Vagina (tissue), 2 donors: ENCODE measurements at regions not wholly inside any gene's neighbourhood (a gene's known extent, or its start where the extent isn't known, plus 50 kb on each side); places are given as distances from the start of the nearest gene placed in this dataset.

ENCODE experiments used
- DNase-seq, 2 donors: peaks; one replicate each; pipeline ENCODE4 v3.0.0-alpha.2; 2017; ENCODE audit errors: extremely low spot score in 2 of 2
- H3K27ac ChIP-seq: fragments of 200-600 bp; sonication (generic); one replicate; pipeline ENCODE4 v1.5.1; 2019
- H3K27me3 ChIP-seq: fragments of 200-600 bp; sonication (generic); one replicate; pipeline ENCODE4 v1.5.1; 2019
- H3K36me3 ChIP-seq, 2 donors: fragments of 200-600 bp; sonication (generic); one replicate each; pipeline ENCODE4 v1.5.1; 2017 to 2019
- H3K4me1 ChIP-seq: fragments of 200-600 bp; sonication (generic); one replicate; pipeline ENCODE4 v1.5.1; 2019
- H3K4me3 ChIP-seq, 2 donors: fragments of 200-600 bp; sonication (generic); 1 replicate in 1 of 2; 2 replicates in 1 of 2; pipeline ENCODE4 v1.5.1; 2016 to 2019
- H3K9me3 ChIP-seq: fragments of 200-600 bp; sonication (generic); one replicate; pipeline ENCODE4 v1.5.1; 2019
- POLR2A ChIP-seq, 2 donors: fragments of 450-650 bp; IDR thresholded peaks; one replicate each; pipeline ENCODE4 v1.6.1; 2017; ENCODE audit warnings: antibody characterized with exemption in 2 of 2, mild to moderate bottlenecking in 2 of 2, moderate library complexity in 2 of 2
- POLR2AphosphoS5 ChIP-seq, 2 donors: sonication (generic); formaldehyde crosslinking; IDR thresholded peaks; one replicate each; pipeline ENCODE4 v1.9.0; 2017; ENCODE audit warnings: antibody characterized with exemption in 2 of 2, mild to moderate bottlenecking in 2 of 2, low read depth in 1 of 2; ENCODE audit not compliant: insufficient read depth in 1 of 2
- intact Hi-C: fragments of 100-400 bp; cut with DNase I; formaldehyde crosslinking; loops from one replicate; pipeline ENCODE4 v1.15.1; 2023
- TF ChIP-seq, protein P1 (sequence below), 3 experiments: fragments of 450-650 bp in 2 of 3; fragments of 200-600 bp in 1 of 3; sonication (generic) in 1 of 3; IDR thresholded peaks; one replicate each; pipeline ENCODE4 v1.5.1; 2017 to 2019; ENCODE audit warnings: antibody characterized with exemption in 3 of 3, mild to moderate bottlenecking in 2 of 3, moderate library complexity in 2 of 3

DNA sequence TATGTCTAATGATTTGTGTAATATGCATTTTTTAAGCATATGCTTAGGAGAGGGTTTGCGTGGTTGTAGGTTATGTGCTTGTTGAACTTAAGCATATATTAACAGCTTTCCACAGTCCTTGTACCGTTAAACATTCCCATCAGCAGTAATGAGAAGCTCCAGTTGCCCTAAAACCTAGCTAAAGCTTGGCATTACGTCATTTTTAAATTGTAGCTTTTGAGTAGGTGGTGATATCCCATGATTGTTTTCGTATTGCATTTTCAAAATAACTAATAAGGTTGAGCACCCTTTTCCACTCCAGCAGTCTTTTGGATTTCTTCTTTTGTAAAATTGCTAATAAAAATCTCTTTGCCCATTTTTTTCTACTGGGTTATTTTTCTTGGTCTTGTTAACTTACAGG is 453.1 kb upstream of the GCFC2 start:
- Histone ChIP-seq H3K27ac (no peak overlapping the region), H3K9me3 (no peaks in the 10 kb centered on the region), H3K36me3 (no peaks in the 10 kb centered on the region), H3K4me3 (no peak overlapping the region), H3K4me1 (no peaks in the 10 kb centered on the region), H3K27me3 (no peaks in the 10 kb centered on the region)
- DNase-seq, result no peak
- intact Hi-C loops, result no loop called here
- TF ChIP-seq POLR2A (IDR thresholded peaks at IDR 0.05), result no peak
- TF ChIP-seq, protein P1, sequence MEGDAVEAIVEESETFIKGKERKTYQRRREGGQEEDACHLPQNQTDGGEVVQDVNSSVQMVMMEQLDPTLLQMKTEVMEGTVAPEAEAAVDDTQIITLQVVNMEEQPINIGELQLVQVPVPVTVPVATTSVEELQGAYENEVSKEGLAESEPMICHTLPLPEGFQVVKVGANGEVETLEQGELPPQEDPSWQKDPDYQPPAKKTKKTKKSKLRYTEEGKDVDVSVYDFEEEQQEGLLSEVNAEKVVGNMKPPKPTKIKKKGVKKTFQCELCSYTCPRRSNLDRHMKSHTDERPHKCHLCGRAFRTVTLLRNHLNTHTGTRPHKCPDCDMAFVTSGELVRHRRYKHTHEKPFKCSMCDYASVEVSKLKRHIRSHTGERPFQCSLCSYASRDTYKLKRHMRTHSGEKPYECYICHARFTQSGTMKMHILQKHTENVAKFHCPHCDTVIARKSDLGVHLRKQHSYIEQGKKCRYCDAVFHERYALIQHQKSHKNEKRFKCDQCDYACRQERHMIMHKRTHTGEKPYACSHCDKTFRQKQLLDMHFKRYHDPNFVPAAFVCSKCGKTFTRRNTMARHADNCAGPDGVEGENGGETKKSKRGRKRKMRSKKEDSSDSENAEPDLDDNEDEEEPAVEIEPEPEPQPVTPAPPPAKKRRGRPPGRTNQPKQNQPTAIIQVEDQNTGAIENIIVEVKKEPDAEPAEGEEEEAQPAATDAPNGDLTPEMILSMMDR (IDR thresholded peaks at IDR 0.05), result no peak
- no peak for TF ChIP-seq POLR2AphosphoS5 (IDR thresholded peaks at IDR 0.05; ENCODE audit: insufficient read depth in 1 of 2, low read depth in 1 of 2)

DNA sequence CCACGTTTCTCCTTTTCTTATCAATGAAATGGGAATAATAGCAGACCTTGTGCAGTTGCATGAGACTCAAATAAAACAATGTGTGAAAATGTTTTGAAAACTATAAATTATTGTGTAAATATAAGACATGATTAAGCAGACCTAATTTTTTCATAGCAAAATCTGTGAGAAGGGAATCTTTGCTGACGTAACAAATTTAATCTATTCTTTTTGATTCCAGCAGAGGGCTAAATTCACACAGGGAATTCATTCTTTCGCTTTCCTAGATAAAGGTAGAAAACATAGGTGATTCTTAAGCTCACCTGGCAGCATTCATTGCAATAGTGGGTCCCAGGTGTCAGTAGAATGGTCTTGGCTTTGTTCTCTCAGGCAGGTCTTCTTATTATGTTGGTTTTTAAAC is 450.0 kb upstream of the GCFC2 start:
- Histone ChIP-seq H3K4me3 (no peak overlapping the region), H3K27ac (no peak overlapping the region), H3K27me3 (no peaks in the 10 kb centered on the region), H3K36me3 (no peaks in the 10 kb centered on the region), H3K4me1 (no peaks in the 10 kb centered on the region), H3K9me3 (no peaks in the 10 kb centered on the region)
- TF ChIP-seq, protein P1 (IDR thresholded peaks at IDR 0.05), result no peak
- TF ChIP-seq POLR2AphosphoS5 (IDR thresholded peaks at IDR 0.05; ENCODE audit: insufficient read depth in 1 of 2, low read depth in 1 of 2) (no peak), POLR2A (IDR thresholded peaks at IDR 0.05) (no peak)
- DNase-seq, result no peak
- intact Hi-C loops, result no loop called here

DNA sequence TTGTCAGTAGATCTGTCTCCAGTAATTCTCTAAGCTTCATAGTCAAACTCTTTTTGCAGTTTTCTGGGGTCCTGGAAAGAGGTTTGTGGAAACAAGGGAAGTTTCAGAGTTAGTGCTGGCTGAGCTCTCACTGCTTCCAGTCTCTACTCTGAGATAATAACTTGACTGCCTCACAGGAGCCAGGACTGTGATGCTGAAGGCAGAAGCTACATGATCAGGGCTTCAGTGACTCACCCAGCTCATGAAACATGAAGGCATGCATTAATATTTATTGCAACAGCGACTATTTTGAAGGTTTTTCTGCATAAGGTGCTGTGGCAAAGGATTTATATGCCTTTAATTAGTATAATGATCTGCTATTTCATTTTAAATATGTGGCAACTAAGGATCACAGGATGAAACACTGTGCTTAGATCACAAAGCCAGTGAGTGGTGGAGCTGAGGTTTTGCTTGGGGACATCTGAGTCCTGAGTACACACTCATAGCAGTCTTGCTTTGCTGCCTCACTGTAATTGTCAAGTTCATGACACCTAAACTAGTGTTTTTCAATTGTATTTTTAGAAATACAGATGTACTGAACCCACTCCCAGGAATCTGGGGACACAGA is 448.4 kb upstream of the GCFC2 start:
- no peaks in the 10 kb centered on the region for H3K9me3 ChIP-seq
- no peaks in the 10 kb centered on the region for H3K27me3 ChIP-seq
- H3K36me3 ChIP-seq, result no peaks in the 10 kb centered on the region
- intact Hi-C loops, result no loop called here
- no peak for DNase-seq
- no peak overlapping the region for H3K27ac ChIP-seq
- no peaks in the 10 kb centered on the region for H3K4me1 ChIP-seq
- no peak overlapping the region for H3K4me3 ChIP-seq
- TF ChIP-seq POLR2AphosphoS5 (IDR thresholded peaks at IDR 0.05; ENCODE audit: insufficient read depth in 1 of 2, low read depth in 1 of 2) (no peak), POLR2A (IDR thresholded peaks at IDR 0.05) (no peak)
- TF ChIP-seq, protein P1 (IDR thresholded peaks at IDR 0.05), result no peak

DNA sequence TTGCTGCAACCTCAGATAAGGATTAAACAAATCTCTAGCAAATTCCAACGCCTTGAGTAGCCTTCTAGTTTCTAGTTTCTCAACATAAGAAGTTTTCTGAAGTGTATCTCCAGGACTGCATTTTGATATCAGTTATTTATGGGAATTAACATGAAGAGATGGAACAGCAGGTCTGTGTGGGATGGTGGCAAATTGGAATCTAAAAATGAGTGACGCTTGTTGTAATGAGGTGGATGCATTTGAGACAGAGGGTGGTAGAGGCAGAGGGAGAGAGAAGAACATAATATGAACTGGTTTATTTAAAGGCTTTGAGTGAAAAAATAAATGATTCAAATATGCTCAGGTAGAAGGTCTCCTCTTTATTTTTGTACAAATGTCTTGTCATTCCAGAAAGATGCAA is 446.8 kb upstream of the GCFC2 start:
- Histone ChIP-seq H3K27me3 (no peaks in the 10 kb centered on the region), H3K36me3 (no peaks in the 10 kb centered on the region), H3K27ac (no peak overlapping the region), H3K4me1 (no peaks in the 10 kb centered on the region), H3K4me3 (no peak overlapping the region), H3K9me3 (no peaks in the 10 kb centered on the region)
- TF ChIP-seq POLR2AphosphoS5 (IDR thresholded peaks at IDR 0.05; ENCODE audit: insufficient read depth in 1 of 2, low read depth in 1 of 2) (no peak), POLR2A (IDR thresholded peaks at IDR 0.05) (no peak)
- TF ChIP-seq, protein P1 (IDR thresholded peaks at IDR 0.05), result no peak
- DNase-seq, result no peak
- intact Hi-C loops, result no loop called here

DNA sequence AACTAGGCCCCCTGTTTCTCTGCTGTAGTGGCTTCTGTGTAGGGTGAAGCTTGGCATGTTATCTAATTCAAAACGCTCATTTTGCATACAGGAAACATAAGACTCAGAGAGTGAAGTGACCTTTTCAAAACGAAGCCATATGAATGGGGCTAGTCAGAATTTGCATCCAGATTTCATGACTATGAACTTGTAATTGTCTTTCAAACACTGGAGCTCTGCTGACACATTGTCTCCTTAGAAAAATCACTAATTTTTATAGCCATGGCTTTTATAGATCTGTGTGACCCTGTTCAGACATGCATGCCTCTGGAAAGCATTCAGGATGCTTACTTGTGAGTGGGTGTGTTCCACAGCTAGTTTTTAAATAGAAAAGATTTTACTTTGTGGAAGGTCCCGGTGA is 444.3 kb upstream of the GCFC2 start:
- intact Hi-C loops, result no loop called here
- no peak for DNase-seq
- no peaks in the 10 kb centered on the region for H3K27me3 ChIP-seq
- no peaks in the 10 kb centered on the region for H3K36me3 ChIP-seq
- no peaks in the 10 kb centered on the region for H3K4me1 ChIP-seq
- no peak overlapping the region for H3K27ac ChIP-seq
- H3K9me3 ChIP-seq, result no peaks in the 10 kb centered on the region
- no peak overlapping the region for H3K4me3 ChIP-seq
- no peak for TF ChIP-seq POLR2AphosphoS5 (IDR thresholded peaks at IDR 0.05; ENCODE audit: insufficient read depth in 1 of 2, low read depth in 1 of 2)
- TF ChIP-seq POLR2A (IDR thresholded peaks at IDR 0.05), result no peak
- TF ChIP-seq, protein P1 (IDR thresholded peaks at IDR 0.05), result no peak
